Activated B cell treated with CpG ODN at 0.5 μM for 24 hours (primary cell): ENCODE measurements at regions not wholly inside any gene's neighbourhood (a gene's known extent, or its start where the extent isn't known, plus 50 kb on each side); places are given as distances from the start of the nearest gene placed in this dataset.
"Not testable (repeated sequence)": the region's sequence is repeated elsewhere in the genome, so short reads cannot be mapped to it uniquely, and the experiment has no call there.

Source experiments
- ATAC-seq: fragments of 200-7000 bp; cut with Tn5 transposase; one replicate; pipeline ENCODE4 v1.10.0; 2021; ENCODE audit warnings: low read depth, mild to moderate bottlenecking, moderate library complexity
- CTCF ChIA-PET: fragments of 350-600 bp; sonication (Branson Sonifier 250); formaldehyde crosslinking; loops from one replicate; lab custom pipeline; 2021; ENCODE audit warnings: antibody characterized with exemption; lab: Charles Lee
- POLR2A ChIA-PET: fragments of 350-600 bp; sonication (Branson Sonifier 250); formaldehyde crosslinking; loops from one replicate; lab custom pipeline; 2021; ENCODE audit warnings: antibody characterized with exemption; lab: Charles Lee
- DNase-seq: peaks from one replicate; pipeline ENCODE4 v3.0.0; 2022
- H3K27ac Mint-ChIP-seq: one replicate; pipeline ENCODE4 v1.8.0; 2020; ENCODE audit warnings: mixed read lengths
- H3K27me3 Mint-ChIP-seq: one replicate; pipeline ENCODE4 v1.8.0; 2021; ENCODE audit warnings: mixed read lengths
- H3K36me3 Mint-ChIP-seq: one replicate; pipeline ENCODE4 v1.8.0; 2021; ENCODE audit warnings: low read depth, mixed read lengths
- H3K4me1 Mint-ChIP-seq: one replicate; pipeline ENCODE4 v1.8.0; 2021; ENCODE audit warnings: mixed read lengths
- H3K4me3 Mint-ChIP-seq: one replicate; pipeline ENCODE4 v1.8.0; 2020; ENCODE audit warnings: mild to moderate bottlenecking, mixed read lengths
- H3K9me3 Mint-ChIP-seq: one replicate; pipeline ENCODE4 v1.8.0; 2020; ENCODE audit warnings: mixed read lengths
- CTCF ChIP-seq: fragments of 200-600 bp; IDR thresholded peaks from one replicate; pipeline ENCODE4 v1.8.0; 2022; ENCODE audit warnings: antibody characterized with exemption, mild to moderate bottlenecking
- intact Hi-C: fragments of 100-400 bp; cut with micrococcal nuclease; formaldehyde crosslinking; loops from one replicate; pipeline ENCODE4 v1.15.1; 2024

GRCh38 chr3:81197386-81197785 is 564.1 kb downstream of the GBE1 start:
- no peaks in the 10 kb centered on the region for H3K27me3 Mint-ChIP-seq
- intact Hi-C loops: no loop called here
- no peak for TF ChIP-seq CTCF
- no peak for DNase-seq
- CTCF ChIA-PET: no interaction called here
- ATAC-seq: no peak
- H3K4me3 Mint-ChIP-seq: no peak overlapping the region
- peaks cover 2% of the 10 kb centered on the region for H3K9me3 Mint-ChIP-seq
- H3K4me1 Mint-ChIP-seq: no peaks in the 10 kb centered on the region
- no peak overlapping the region for H3K27ac Mint-ChIP-seq
- no peaks in the 10 kb centered on the region for H3K36me3 Mint-ChIP-seq
- POLR2A ChIA-PET: no interaction called here

- ATAC-seq (no peak), DNase-seq (no peak)
- H3K27me3 Mint-ChIP-seq: no peaks in the 10 kb centered on the region
- H3K9me3 Mint-ChIP-seq: peaks cover 2% of the 10 kb centered on the region
- H3K4me1 Mint-ChIP-seq: no peaks in the 10 kb centered on the region
- no peak overlapping the region for H3K4me3 Mint-ChIP-seq
- intact Hi-C loops: no loop called here
- POLR2A ChIA-PET: no interaction called here
- no peak overlapping the region for H3K27ac Mint-ChIP-seq
- no peak for TF ChIP-seq CTCF
- H3K36me3 Mint-ChIP-seq: no peaks in the 10 kb centered on the region
- CTCF ChIA-PET: no interaction called here
Observed at GRCh38 chr3:81195478-81195877, 566.0 kb downstream of the GBE1 start.

GRCh38 chr3:81186412-81186811 is 575.0 kb downstream of the GBE1 start:
- no peak for DNase-seq
- intact Hi-C loops: no loop called here

GRCh38 chr3:81182086-81182875 is 579.2 kb downstream of the GBE1 start:
- H3K27me3 Mint-ChIP-seq, POLR2A ChIA-PET, ATAC-seq, CTCF ChIA-PET, intact Hi-C loops, DNase-seq, H3K27ac Mint-ChIP-seq, H3K36me3 Mint-ChIP-seq, H3K4me3 Mint-ChIP-seq, H3K4me1 Mint-ChIP-seq: not testable (repeated sequence)
- H3K9me3 Mint-ChIP-seq: peaks cover 15% of the 10 kb centered on the region

More at GRCh38 chr3:81186412-81186811, 575.0 kb downstream of the GBE1 start:
- Mint-ChIP-seq H3K27me3 (no peaks in the 10 kb centered on the region), H3K4me1 (no peaks in the 10 kb centered on the region), H3K4me3 (no peak overlapping the region), H3K9me3 (peaks cover 7% of the 10 kb centered on the region), H3K36me3 (no peaks in the 10 kb centered on the region), H3K27ac (no peak overlapping the region)
- ChIA-PET CTCF (no interaction called here), POLR2A (no interaction called here)
- no peak for ATAC-seq
- TF ChIP-seq CTCF: no peak

GRCh38 chr3:81173514-81173913 is 587.9 kb downstream of the GBE1 start:
- no peaks in the 10 kb centered on the region for H3K4me1 Mint-ChIP-seq
- H3K27ac Mint-ChIP-seq: no peak overlapping the region
- H3K4me3 Mint-ChIP-seq: no peak overlapping the region
- H3K27me3 Mint-ChIP-seq: no peaks in the 10 kb centered on the region
- POLR2A ChIA-PET: no interaction called here
- no peak for DNase-seq
- intact Hi-C loops: no loop called here
- no peaks in the 10 kb centered on the region for H3K9me3 Mint-ChIP-seq
- ATAC-seq: no peak
- CTCF ChIA-PET: no interaction called here
- H3K36me3 Mint-ChIP-seq: no peaks in the 10 kb centered on the region
- TF ChIP-seq CTCF: no peak

- ATAC-seq (no peak), DNase-seq (no peak)
- no peak for TF ChIP-seq CTCF
- Mint-ChIP-seq H3K4me1 (no peaks in the 10 kb centered on the region), H3K9me3 (peaks cover 7% of the 10 kb centered on the region), H3K27ac (no peak overlapping the region), H3K27me3 (no peaks in the 10 kb centered on the region), H3K36me3 (no peaks in the 10 kb centered on the region), H3K4me3 (no peak overlapping the region)
- CTCF ChIA-PET: no interaction called here
- POLR2A ChIA-PET: no interaction called here
- intact Hi-C loops: no loop called here
Observed at GRCh38 chr3:81170298-81170697, 591.1 kb downstream of the GBE1 start.
